Keratinocyte (primary cell): ENCODE measurements at regions not wholly inside any gene's neighbourhood (a gene's known extent, or its start where the extent isn't known, plus 50 kb on each side); places are given as distances from the start of the nearest gene placed in this dataset.

ENCODE experiments used
- DNase-seq: peaks from one replicate; pipeline ENCODE4 v3.0.0-alpha.2; 2011; ENCODE audit warnings: low read depth, missing footprints, low spot score
- FAIRE-seq: peaks from 2 replicates; lab custom pipeline; 2011; peaks lifted over from hg19 to GRCh38; lab: Jason Lieb, UNC
- H2AFZ ChIP-seq: 2 replicates; pipeline ENCODE4 v1.6.0; 2012; ENCODE audit warnings: low read length, control low read depth, inconsistent platforms; ENCODE audit not compliant: control insufficient read depth
- H3K27ac ChIP-seq: 2 replicates; pipeline ENCODE4 v1.5.1; 2011; ENCODE audit warnings: low read length; ENCODE audit not compliant: control insufficient read depth, insufficient read depth
- H3K27me3 ChIP-seq: 3 replicates; pipeline ENCODE4 v1.6.0; 2011; ENCODE audit warnings: low read length; ENCODE audit not compliant: control insufficient read depth, insufficient read depth; ENCODE audit errors: extremely low read depth
- H3K36me3 ChIP-seq, 2 experiments: 2 replicates in 1 of 2; 3 replicates in 1 of 2; pipeline ENCODE4 v1.5.1; 2011; ENCODE audit warnings: low read length in 2 of 2, mild to moderate bottlenecking in 1 of 2; ENCODE audit not compliant: control insufficient read depth in 2 of 2, insufficient read depth in 2 of 2; ENCODE audit errors: extremely low read depth in 1 of 2
- H3K4me1 ChIP-seq: 3 replicates; pipeline ENCODE4 v1.5.1; 2011; ENCODE audit warnings: low read length; ENCODE audit not compliant: control insufficient read depth, insufficient read depth; ENCODE audit errors: extremely low read depth
- H3K4me2 ChIP-seq: 3 replicates; pipeline ENCODE4 v1.6.0; 2011; ENCODE audit warnings: low read depth, low read length; ENCODE audit not compliant: control insufficient read depth, insufficient read depth; ENCODE audit errors: extremely low read depth
- H3K4me3 ChIP-seq, 3 experiments: fragments of 200-600 bp in 1 of 3; sonication (generic) in 1 of 3; 2 replicates in 2 of 3; 3 replicates in 1 of 3; pipeline ENCODE4 v1.5.1; 2011 to 2016; ENCODE audit warnings: low read length in 3 of 3, mild to moderate bottlenecking in 3 of 3, control low read depth in 2 of 3, inconsistent platforms in 1 of 3, low read depth in 1 of 3, mixed read lengths in 1 of 3, mixed run types in 1 of 3, moderate library complexity in 1 of 3; ENCODE audit not compliant: control insufficient read depth in 2 of 3, insufficient read depth in 2 of 3; ENCODE audit errors: extremely low read depth in 1 of 3
- H3K79me2 ChIP-seq: 2 replicates; pipeline ENCODE4 v1.6.0; 2012; ENCODE audit warnings: low read length; ENCODE audit not compliant: control insufficient read depth, insufficient read depth
- H3K9ac ChIP-seq: 3 replicates; pipeline ENCODE4 v1.6.0; 2011; ENCODE audit warnings: low read length; ENCODE audit not compliant: control insufficient read depth, insufficient read depth; ENCODE audit errors: extremely low read depth
- H3K9me1 ChIP-seq: 3 replicates; pipeline ENCODE4 v1.6.0; 2011; ENCODE audit warnings: low read length; ENCODE audit not compliant: control insufficient read depth, insufficient read depth; ENCODE audit errors: extremely low read depth
- H3K9me3 ChIP-seq: 2 replicates; pipeline ENCODE4 v1.5.1; 2012; ENCODE audit warnings: low read depth, low read length; ENCODE audit not compliant: control insufficient read depth
- H4K20me1 ChIP-seq: 3 replicates; pipeline ENCODE4 v1.6.0; 2011; ENCODE audit warnings: low read length; ENCODE audit not compliant: control insufficient read depth, insufficient read depth; ENCODE audit errors: extremely low read depth
- EZH2 ChIP-seq: IDR thresholded peaks from one replicate; pipeline ENCODE4 v1.6.1; 2012; ENCODE audit warnings: inconsistent platforms, mild to moderate bottlenecking, low read length, moderate library complexity
- dilution Hi-C: fragments of 300-500 bp; cut with MboI; formaldehyde crosslinking; loops from one replicate; pipeline ENCODE4 v1.7.0; 2020; ENCODE audit warnings: low sequenced_read_pairs; ENCODE audit not compliant: extremely low pct_ligation_motif_present
- TF ChIP-seq, protein P1 (sequence below), 3 experiments: IDR thresholded peaks in 1 of 3; conservative IDR thresholded peaks in 1 of 3; optimal IDR thresholded peaks in 1 of 3; 2 replicates in 2 of 3; 3 replicates in 1 of 3; pipeline versions ENCODE3 to v1.5.1; 2011; ENCODE audit warnings: low read length in 3 of 3, mild to moderate bottlenecking in 3 of 3, moderate library complexity in 2 of 3, control low read depth in 1 of 3, inconsistent platforms in 1 of 3; ENCODE audit not compliant: insufficient read depth in 2 of 3; ENCODE audit errors: extremely low read depth in 1 of 3

GRCh38 chr6:130752267-130752666, 74.9 kb upstream of the SMLR1 start:
- no peaks in the 10 kb centered on the region for H4K20me1 ChIP-seq
- no peak overlapping the region for H3K9ac ChIP-seq
- TF ChIP-seq, protein P1, sequence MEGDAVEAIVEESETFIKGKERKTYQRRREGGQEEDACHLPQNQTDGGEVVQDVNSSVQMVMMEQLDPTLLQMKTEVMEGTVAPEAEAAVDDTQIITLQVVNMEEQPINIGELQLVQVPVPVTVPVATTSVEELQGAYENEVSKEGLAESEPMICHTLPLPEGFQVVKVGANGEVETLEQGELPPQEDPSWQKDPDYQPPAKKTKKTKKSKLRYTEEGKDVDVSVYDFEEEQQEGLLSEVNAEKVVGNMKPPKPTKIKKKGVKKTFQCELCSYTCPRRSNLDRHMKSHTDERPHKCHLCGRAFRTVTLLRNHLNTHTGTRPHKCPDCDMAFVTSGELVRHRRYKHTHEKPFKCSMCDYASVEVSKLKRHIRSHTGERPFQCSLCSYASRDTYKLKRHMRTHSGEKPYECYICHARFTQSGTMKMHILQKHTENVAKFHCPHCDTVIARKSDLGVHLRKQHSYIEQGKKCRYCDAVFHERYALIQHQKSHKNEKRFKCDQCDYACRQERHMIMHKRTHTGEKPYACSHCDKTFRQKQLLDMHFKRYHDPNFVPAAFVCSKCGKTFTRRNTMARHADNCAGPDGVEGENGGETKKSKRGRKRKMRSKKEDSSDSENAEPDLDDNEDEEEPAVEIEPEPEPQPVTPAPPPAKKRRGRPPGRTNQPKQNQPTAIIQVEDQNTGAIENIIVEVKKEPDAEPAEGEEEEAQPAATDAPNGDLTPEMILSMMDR (optimal IDR thresholded peaks at IDR 0.05 in 1 of 3, IDR thresholded peaks at IDR 0.05 in 1 of 3, conservative IDR thresholded peaks at IDR 0.05 in 1 of 3; ENCODE audit: extremely low read depth in 1 of 3, insufficient read depth in 2 of 3, low read length in 3 of 3) = no peak
- no peak for TF ChIP-seq EZH2
- DNase-seq (no peak), FAIRE-seq (no peak)
- H3K27me3 ChIP-seq = no peaks in the 10 kb centered on the region
- H3K36me3 ChIP-seq = no peaks in the 10 kb centered on the region
- H3K79me2 ChIP-seq = no peaks in the 10 kb centered on the region
- dilution Hi-C loops = loop anchor here (25.0 kb wide), 1 partner anchor 440 kb away; no protein-coding TSS in a partner anchor
- no peaks in the 10 kb centered on the region for H3K4me1 ChIP-seq
- H3K27ac ChIP-seq = no peak overlapping the region
- H3K9me3 ChIP-seq = peaks cover 5% of the 10 kb centered on the region
- no peaks in the 10 kb centered on the region for H3K9me1 ChIP-seq
- H3K4me2 ChIP-seq = no peak overlapping the region
- no peak overlapping the region for H2AFZ ChIP-seq
- H3K4me3 ChIP-seq = no peak overlapping the region

DNA sequence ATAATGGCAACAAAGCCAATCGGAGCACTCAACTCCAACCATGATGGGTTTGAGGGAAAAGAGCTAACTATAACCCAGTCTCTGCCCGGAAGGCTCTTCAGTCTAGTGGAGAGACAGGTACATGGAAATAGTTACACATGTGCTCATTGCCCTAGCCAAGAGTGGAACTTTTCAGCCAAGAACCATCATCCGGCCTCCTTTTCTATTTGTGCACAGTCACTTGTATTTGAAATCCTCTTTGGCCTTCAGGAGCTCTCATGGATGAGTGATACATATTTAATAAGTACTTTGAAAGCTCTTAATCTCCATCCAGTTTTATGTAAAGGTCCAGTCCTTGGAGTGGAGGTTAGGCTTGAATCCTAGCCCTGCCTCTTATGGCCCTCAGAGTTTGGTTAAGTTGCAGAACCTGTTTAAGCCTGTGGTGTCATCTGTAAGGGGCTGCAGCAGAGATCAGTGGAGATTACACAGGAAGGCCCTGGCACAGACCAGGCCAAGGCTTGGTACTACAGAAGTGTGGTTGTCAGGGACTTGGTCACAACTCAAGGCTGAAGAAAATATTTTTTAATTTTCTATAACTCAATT, 72.3 kb upstream of the SMLR1 start:
- Histone ChIP-seq H2AFZ (no peak overlapping the region), H3K9me1 (no peaks in the 10 kb centered on the region), H4K20me1 (no peaks in the 10 kb centered on the region), H3K36me3 (no peaks in the 10 kb centered on the region), H3K9me3 (no peaks in the 10 kb centered on the region), H3K4me2 (no peak overlapping the region), H3K4me1 (no peaks in the 10 kb centered on the region), H3K79me2 (no peaks in the 10 kb centered on the region), H3K4me3 (no peak overlapping the region), H3K27me3 (no peaks in the 10 kb centered on the region), H3K9ac (no peak overlapping the region), H3K27ac (no peak overlapping the region)
- FAIRE-seq (no peak), DNase-seq (no peak)
- dilution Hi-C loops = loop anchor here (25.0 kb wide), 1 partner anchor 443 kb away; no protein-coding TSS in a partner anchor
- TF ChIP-seq, protein P1 (optimal IDR thresholded peaks at IDR 0.05 in 1 of 3, IDR thresholded peaks at IDR 0.05 in 1 of 3, conservative IDR thresholded peaks at IDR 0.05 in 1 of 3; ENCODE audit: extremely low read depth in 1 of 3, insufficient read depth in 2 of 3, low read length in 3 of 3) = no peak
- TF ChIP-seq EZH2 = no peak
